Transverse colon (tissue), 4 donors: ENCODE measurements at regions not wholly inside any gene's neighbourhood (a gene's known extent, or its start where the extent isn't known, plus 50 kb on each side); places are given as distances from the start of the nearest gene placed in this dataset.
A peak's percentile ranks its signal among the peaks of the same experiment; 100 is the strongest.
"Not testable (repeated sequence)": the region's sequence is repeated elsewhere in the genome, so short reads cannot be mapped to it uniquely, and the experiment has no call there.

Source experiments
- DNase-seq: peaks from one replicate; pipeline ENCODE4 v3.0.0-alpha.2; 2019
- H3K27ac ChIP-seq, 4 donors: fragments of 200-600 bp; sonication (generic); 2 replicates each; pipeline ENCODE4 v1.5.1; 2016 to 2018; ENCODE audit warnings: inconsistent platforms in 4 of 4
- H3K27me3 ChIP-seq: fragments of 200-600 bp; sonication (generic); 2 replicates; pipeline ENCODE4 v1.5.1; 2017; ENCODE audit warnings: inconsistent platforms
- H3K36me3 ChIP-seq, 4 donors: fragments of 200-600 bp; sonication (generic); 2 replicates each; pipeline ENCODE4 v1.5.1; 2017 to 2019; ENCODE audit warnings: inconsistent platforms in 4 of 4
- H3K4me1 ChIP-seq, 4 donors: fragments of 200-600 bp; sonication (generic); 2 replicates each; pipeline ENCODE4 v1.5.1; 2017 to 2020; ENCODE audit warnings: inconsistent platforms in 4 of 4
- H3K4me3 ChIP-seq, 4 donors: fragments of 200-600 bp; sonication (generic); 1 replicate in 1 of 4; 2 replicates in 3 of 4; pipeline versions ENCODE4 v1.5.1 to v1.6.1; 2017 to 2019; ENCODE audit warnings: inconsistent platforms in 4 of 4
- H3K9me3 ChIP-seq, 2 donors: fragments of 200-600 bp; sonication (generic); 2 replicates each; pipeline ENCODE4 v1.5.1; 2017 to 2019; ENCODE audit warnings: inconsistent platforms in 2 of 2
- CTCF ChIP-seq, 5 experiments: fragments of 200-600 bp in 3 of 5; fragments of 450-650 bp in 2 of 5; sonication (generic) in 3 of 5; IDR thresholded peaks; 1 replicate in 2 of 5; 2 replicates in 3 of 5; pipeline ENCODE4 v1.5.1; 2016 to 2017; ENCODE audit warnings: antibody characterized with exemption in 5 of 5, inconsistent platforms in 3 of 5, mild to moderate bottlenecking in 2 of 5, moderate library complexity in 1 of 5
- EP300 ChIP-seq: sonication (generic); formaldehyde crosslinking; IDR thresholded peaks from one replicate; pipeline ENCODE4 v1.6.1; 2017; ENCODE audit warnings: antibody characterized with exemption, low read depth
- POLR2A ChIP-seq: fragments of 450-650 bp; IDR thresholded peaks from one replicate; pipeline ENCODE4 v1.6.1; 2016; ENCODE audit warnings: antibody characterized with exemption, mild to moderate bottlenecking, moderate library complexity
- POLR2AphosphoS5 ChIP-seq, 3 donors: sonication (generic); formaldehyde crosslinking; IDR thresholded peaks; one replicate each; pipeline ENCODE4 v1.6.1; 2016; ENCODE audit warnings: antibody characterized with exemption in 3 of 3
- WGBS, 2 donors: methylation state at CpG; one replicate each; pipeline ENCODE4 v1.1.5; 2018; ENCODE audit warnings: low coverage in 1 of 2; 5-methylcytosine and 5-hydroxymethylcytosine counted together
- in situ Hi-C, 4 donors: fragments of 200-750 bp; cut with MboI; loops; one replicate each; pipeline versions ENCODE4 v1.15.0 to v1.15.1; 2017; ENCODE audit warnings: low sequenced_read_pairs in 3 of 4, low pct_ligation_motif_present in 1 of 4, low pct_unique_long_range_greater_than_20kb in 1 of 4
- intact Hi-C: fragments of 100-400 bp; cut with DNase I; formaldehyde crosslinking; loops from one replicate; pipeline ENCODE4 v1.15.1; 2023; ENCODE audit warnings: low total_unique reads

DNA sequence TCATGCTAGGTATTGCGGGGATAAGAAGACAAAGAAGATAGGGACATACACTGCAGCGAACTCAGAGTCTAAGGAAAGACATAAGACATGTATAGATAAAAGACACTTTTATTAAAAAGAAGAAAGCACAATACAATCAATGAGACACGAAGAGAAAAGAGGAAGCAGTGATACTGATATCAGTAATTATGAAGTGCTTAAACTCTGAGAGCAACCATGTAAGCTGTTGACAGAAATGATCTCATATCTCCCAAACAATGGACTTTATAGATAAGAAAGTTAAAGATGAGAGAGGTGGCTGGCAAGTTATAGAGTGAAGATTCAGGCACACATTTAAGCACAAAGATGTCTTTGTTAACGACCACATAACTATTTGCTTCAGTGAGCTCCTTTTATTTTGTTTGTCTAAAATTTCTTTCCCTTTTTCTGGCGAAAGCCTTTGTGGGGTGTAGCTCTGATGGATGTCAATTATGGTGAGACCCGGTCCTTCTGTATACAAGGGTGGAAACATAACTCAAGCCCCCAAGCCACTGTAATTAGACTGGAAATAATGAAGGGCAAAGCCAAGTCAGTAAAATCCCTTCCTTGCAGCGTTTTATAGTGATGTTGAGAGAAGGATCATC, 818.0 kb upstream of the SLC10A2 start:
- H3K36me3 ChIP-seq, result no peaks in the 10 kb centered on the region
- no peak overlapping the region for H3K27ac ChIP-seq
- no peak for DNase-seq
- in situ Hi-C loops (no loop called here), intact Hi-C loops (no loop called here)
- no peak overlapping the region for H3K4me3 ChIP-seq
- H3K9me3 ChIP-seq, result no peaks in the 10 kb centered on the region
- H3K27me3 ChIP-seq, result no peaks in the 10 kb centered on the region
- TF ChIP-seq POLR2A, result no peak
- TF ChIP-seq EP300, result no peak
- TF ChIP-seq POLR2AphosphoS5 (IDR thresholded peaks at IDR 0.05), result no peak
- TF ChIP-seq CTCF (IDR thresholded peaks at IDR 0.05), result no peak
- no peaks in the 10 kb centered on the region for H3K4me1 ChIP-seq
- WGBS, 2 donors, result 44 to 51% methylated on average over 7 of the region's 7 CpGs

- no peaks in the 10 kb centered on the region for H3K27me3 ChIP-seq
- no peak overlapping the region for H3K4me3 ChIP-seq
- whole genome bisulfite sequencing, 2 donors, result 61 to 85% methylated on average over 4 to 8 of the region's 8 CpGs
- TF ChIP-seq EP300 (no peak), CTCF (IDR thresholded peaks at IDR 0.05) (no peak), POLR2A (no peak), POLR2AphosphoS5 (IDR thresholded peaks at IDR 0.05) (no peak)
- H3K9me3 ChIP-seq, result no peaks in the 10 kb centered on the region
- H3K36me3 ChIP-seq, result no peaks in the 10 kb centered on the region
- DNase-seq, result no peak
- intact Hi-C loops (no loop called here), in situ Hi-C loops (no loop called here)
- no peak overlapping the region for H3K27ac ChIP-seq
- no peaks in the 10 kb centered on the region for H3K4me1 ChIP-seq
Measured at GRCh38 chr13:103883698-103884097, 817.5 kb upstream of the SLC10A2 start.

DNA sequence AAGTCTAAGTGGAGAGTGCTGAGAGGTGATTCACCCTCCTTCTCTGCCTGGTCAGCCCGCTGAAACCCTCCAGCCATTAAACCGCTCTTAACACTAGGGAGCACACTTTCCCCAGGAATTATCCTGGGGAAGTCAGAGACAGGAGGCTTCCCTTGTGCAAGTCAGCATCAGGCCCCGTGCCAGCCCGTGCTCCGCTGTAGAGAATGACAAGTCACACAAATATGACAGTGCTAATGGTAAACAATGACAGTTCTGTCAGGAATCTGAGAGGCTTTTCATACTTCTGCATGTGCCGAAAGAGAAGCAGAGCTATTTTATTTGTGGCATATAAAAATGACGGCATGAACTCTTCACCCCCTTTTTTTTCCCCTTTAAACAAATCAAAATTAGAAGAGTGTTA, 816.9 kb upstream of the SLC10A2 start:
- WGBS, 2 donors, result 13 to 20% methylated on average over 1 to 7 of the region's 7 CpGs
- TF ChIP-seq POLR2AphosphoS5 (IDR thresholded peaks at IDR 0.05) (peak in 2 of 3 donors; percentile 18 to 45), CTCF (IDR thresholded peaks at IDR 0.05) (peak in 1 of 5 experiments; percentile 16), EP300 (no peak)
- Histone ChIP-seq H3K27me3 (no peaks in the 10 kb centered on the region), H3K27ac (no peak overlapping the region), H3K36me3 (no peaks in the 10 kb centered on the region), H3K4me1 (no peaks in the 10 kb centered on the region), H3K9me3 (no peaks in the 10 kb centered on the region), H3K4me3 (no peak overlapping the region)
- intact Hi-C loops (no loop called here), in situ Hi-C loops (no loop called here)
- peak; percentile 50 for DNase-seq

DNA sequence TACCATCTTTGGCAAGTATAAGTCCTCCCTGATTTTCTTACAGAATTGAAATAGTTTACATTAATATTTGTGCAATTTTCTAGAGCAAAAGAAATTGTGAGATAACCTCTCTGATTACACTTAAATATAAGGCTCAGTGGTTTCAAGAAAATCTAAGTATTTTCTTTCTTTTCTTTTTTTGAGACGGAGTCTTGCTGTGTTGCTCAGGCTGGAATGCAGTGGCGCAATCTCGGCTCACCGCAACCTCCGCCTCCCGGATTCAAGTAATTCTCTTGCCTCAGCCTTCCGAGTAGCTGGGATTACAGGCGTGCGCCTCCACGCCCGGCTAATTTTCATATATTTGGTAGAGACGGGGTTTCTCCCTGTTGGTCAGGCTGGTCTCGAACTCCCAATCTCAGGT, 813.9 kb upstream of the SLC10A2 start:
- in situ Hi-C loops, result not testable (repeated sequence)

More for the DNA sequence above, 813.9 kb upstream of the SLC10A2 start:
- H3K9me3 ChIP-seq, H3K27me3 ChIP-seq, intact Hi-C loops, H3K4me3 ChIP-seq, H3K4me1 ChIP-seq, H3K27ac ChIP-seq, DNase-seq, H3K36me3 ChIP-seq: not testable (repeated sequence)
- WGBS, 2 donors, result 79 to 91% methylated on average over 11 to 13 of the region's 13 CpGs
